A673 (cell line): ENCODE measurements at regions not wholly inside any gene's neighbourhood (a gene's known extent, or its start where the extent isn't known, plus 50 kb on each side); places are given as distances from the start of the nearest gene placed in this dataset.

Experiments used
- BruUV-seq: library from RNA; stranded (reverse); fragments of 400-500 nt; replicated peaks from 2 replicates; lab custom pipeline; 2021; lab: Mats Ljungman, UMichigan
- CTCF ChIA-PET: fragments of 300-600 bp; sonication (Branson Sonifier 250); formaldehyde crosslinking; loops from one replicate; lab custom pipeline; 2022; ENCODE audit warnings: antibody characterized with exemption; lab: Charles Lee
- POLR2A ChIA-PET: fragments of 300-600 bp; sonication (Branson Sonifier 250); formaldehyde crosslinking; loops from one replicate; lab custom pipeline; 2022; ENCODE audit warnings: antibody characterized with exemption; ENCODE audit not compliant: low non-redundant PET; lab: Charles Lee
- DNase-seq: peaks from one replicate; pipeline ENCODE4 v3.0.0-alpha.2; 2015; ENCODE audit warnings: low spot score
- H3K27ac ChIP-seq: fragments of 200-600 bp; sonication (generic); 2 replicates; pipeline ENCODE4 v1.5.1; 2016; ENCODE audit warnings: mixed run types, low read depth, mild to moderate bottlenecking, mixed read lengths, antibody characterized with exemption, low read length; ENCODE audit not compliant: poor library complexity, severe bottlenecking
- H3K27me3 ChIP-seq: fragments of 200-600 bp; sonication (generic); replicated peaks from 2 replicates; pipeline ENCODE4 v1.6.1; 2017; ENCODE audit warnings: mixed run types, low read depth, mild to moderate bottlenecking, mixed read lengths, antibody characterized with exemption, low read length; ENCODE audit not compliant: insufficient read depth, poor library complexity
- H3K36me3 ChIP-seq: fragments of 200-600 bp; sonication (generic); 2 replicates; pipeline ENCODE4 v1.6.1; 2016; ENCODE audit warnings: mixed run types, mild to moderate bottlenecking, mixed read lengths, antibody characterized with exemption, low read length; ENCODE audit not compliant: insufficient read depth, poor library complexity, severe bottlenecking
- H3K4me1 ChIP-seq: fragments of 200-600 bp; sonication (generic); 2 replicates; pipeline ENCODE4 v1.6.1; 2017; ENCODE audit warnings: mixed run types, mild to moderate bottlenecking, mixed read lengths, antibody characterized with exemption, low read length; ENCODE audit not compliant: insufficient read depth, poor library complexity, severe bottlenecking
- H3K4me3 ChIP-seq: fragments of 200-600 bp; sonication (generic); 2 replicates; pipeline ENCODE4 v1.5.1; 2016; ENCODE audit warnings: low read depth, mixed run types, mild to moderate bottlenecking, mixed read lengths, low read length; ENCODE audit not compliant: poor library complexity, severe bottlenecking
- H3K9me3 ChIP-seq: fragments of 200-600 bp; sonication (generic); 2 replicates; pipeline ENCODE4 v1.6.1; 2016; ENCODE audit warnings: mixed run types, low read depth, mild to moderate bottlenecking, mixed read lengths, antibody characterized with exemption, low read length; ENCODE audit not compliant: poor library complexity, severe bottlenecking
- CTCF ChIP-seq: fragments of 300-800, 200-600 bp; sonication (generic); conservative IDR thresholded peaks from 2 replicates; pipeline ENCODE4 v1.5.1; 2017; ENCODE audit warnings: low read depth, mild to moderate bottlenecking, antibody characterized with exemption, low read length, moderate library complexity, mixed read lengths
- EZH2 ChIP-seq: fragments of 200-600 bp; sonication (generic); IDR thresholded peaks from 2 replicates; pipeline ENCODE4 v1.6.1; 2017; ENCODE audit warnings: borderline replicate concordance, low read depth, mild to moderate bottlenecking, mixed read lengths, antibody characterized with exemption, low read length; ENCODE audit not compliant: poor library complexity, severe bottlenecking
- intact Hi-C: fragments of 100-400 bp; cut with micrococcal nuclease; formaldehyde crosslinking; loops from one replicate; pipeline ENCODE4 v1.10.0; 2022; ENCODE audit not compliant: unreplicated experiment

GRCh38 chr1:188857526-188858087 is 1620.1 kb downstream of the BRINP3 start:
- BruUV-seq: no TSS peak
- ChIA-PET CTCF (no interaction called here), POLR2A (no interaction called here)
- Histone ChIP-seq H3K9me3 (peaks cover 4% of the 10 kb centered on the region), H3K27ac (no peak overlapping the region), H3K4me3 (no peak overlapping the region), H3K36me3 (no peaks in the 10 kb centered on the region), H3K27me3 (no peaks in the 10 kb centered on the region), H3K4me1 (no peaks in the 10 kb centered on the region)
- intact Hi-C loops: no loop called here
- TF ChIP-seq CTCF (no peak), EZH2 (no peak)
- no peak for DNase-seq

GRCh38 chr1:188867614-188868013 is 1610.0 kb downstream of the BRINP3 start:
- Histone ChIP-seq H3K9me3 (no peaks in the 10 kb centered on the region), H3K27me3 (no peaks in the 10 kb centered on the region), H3K4me3 (no peak overlapping the region), H3K36me3 (no peaks in the 10 kb centered on the region), H3K27ac (no peak overlapping the region), H3K4me1 (no peaks in the 10 kb centered on the region)
- CTCF ChIA-PET: no interaction called here
- POLR2A ChIA-PET: no interaction called here
- TF ChIP-seq EZH2: no peak
- TF ChIP-seq CTCF: no peak
- BruUV-seq: no TSS peak
- DNase-seq: no peak
- intact Hi-C loops: no loop called here

GRCh38 chr1:188871164-188871563 is 1606.5 kb downstream of the BRINP3 start:
- ChIA-PET CTCF (no interaction called here), POLR2A (no interaction called here)
- H3K4me1 ChIP-seq: no peaks in the 10 kb centered on the region
- no peaks in the 10 kb centered on the region for H3K9me3 ChIP-seq
- H3K27ac ChIP-seq: no peak overlapping the region
- BruUV-seq: no TSS peak
- H3K4me3 ChIP-seq: no peak overlapping the region
- TF ChIP-seq EZH2: no peak
- TF ChIP-seq CTCF: no peak
- intact Hi-C loops: no loop called here
- H3K36me3 ChIP-seq: no peaks in the 10 kb centered on the region
- H3K27me3 ChIP-seq: no peaks in the 10 kb centered on the region
- DNase-seq: no peak
